ENCODE measurements at regions not wholly inside any gene's neighbourhood (a gene's known extent, or its start where the extent isn't known, plus 50 kb on each side); places are given as distances from the start of the nearest gene placed in this dataset.

GRCh38 chr5:135191084-135191826 lies 157.2 kb upstream of the PITX1 start (continued):
- TF ChIP-seq RFX5 (IDR thresholded peaks at IDR 0.05; ENCODE audit: low read depth, low read length) (no peak), MTA1 (CRISPR knock-in tag; IDR thresholded peaks at IDR 0.05; ENCODE audit: borderline replicate concordance) (peak; percentile 36; the same call in 1 of the 2 replicates), CBX2 (IDR thresholded peaks at IDR 0.05; ENCODE audit: low read depth, low read length) (no peak), CBX2 (CRISPR knock-in tag; IDR thresholded peaks at IDR 0.05; ENCODE audit: low read depth) (no peak), PAXIP1 (CRISPR knock-in tag; conservative IDR thresholded peaks at IDR 0.05) (no peak), SP4 (CRISPR knock-in tag; IDR thresholded peaks at IDR 0.05) (no peak; the same call in 1 of the 2 replicates), ZNF501 (CRISPR knock-in tag; IDR thresholded peaks at IDR 0.05) (0 out of 2 replicates have a peak, but pooled peaks have one; percentile 41), ZNF850 (CRISPR knock-in tag; conservative IDR thresholded peaks at IDR 0.05) (no peak), ZNF781 (CRISPR knock-in tag; IDR thresholded peaks at IDR 0.05; ENCODE audit: borderline replicate concordance, not compliant biosample characterization) (peak; percentile 57), FOXA3 (CRISPR knock-in tag; IDR thresholded peaks at IDR 0.05) (0 out of 2 replicates have a peak, but pooled peaks have one; percentile 44), HNRNPH1 (optimal IDR thresholded peaks at IDR 0.05; ENCODE audit: low read depth, low read length) (no peak), NR0B2 (CRISPR knock-in tag; IDR thresholded peaks at IDR 0.05) (peak; percentile 54; the same call in 1 of the 2 replicates), RFXANK (CRISPR knock-in tag; IDR thresholded peaks at IDR 0.05) (no peak), ZNF562 (CRISPR knock-in tag; IDR thresholded peaks at IDR 0.05; ENCODE audit: borderline replicate concordance) (no peak)
- TF ChIP-seq, protein P1, sequence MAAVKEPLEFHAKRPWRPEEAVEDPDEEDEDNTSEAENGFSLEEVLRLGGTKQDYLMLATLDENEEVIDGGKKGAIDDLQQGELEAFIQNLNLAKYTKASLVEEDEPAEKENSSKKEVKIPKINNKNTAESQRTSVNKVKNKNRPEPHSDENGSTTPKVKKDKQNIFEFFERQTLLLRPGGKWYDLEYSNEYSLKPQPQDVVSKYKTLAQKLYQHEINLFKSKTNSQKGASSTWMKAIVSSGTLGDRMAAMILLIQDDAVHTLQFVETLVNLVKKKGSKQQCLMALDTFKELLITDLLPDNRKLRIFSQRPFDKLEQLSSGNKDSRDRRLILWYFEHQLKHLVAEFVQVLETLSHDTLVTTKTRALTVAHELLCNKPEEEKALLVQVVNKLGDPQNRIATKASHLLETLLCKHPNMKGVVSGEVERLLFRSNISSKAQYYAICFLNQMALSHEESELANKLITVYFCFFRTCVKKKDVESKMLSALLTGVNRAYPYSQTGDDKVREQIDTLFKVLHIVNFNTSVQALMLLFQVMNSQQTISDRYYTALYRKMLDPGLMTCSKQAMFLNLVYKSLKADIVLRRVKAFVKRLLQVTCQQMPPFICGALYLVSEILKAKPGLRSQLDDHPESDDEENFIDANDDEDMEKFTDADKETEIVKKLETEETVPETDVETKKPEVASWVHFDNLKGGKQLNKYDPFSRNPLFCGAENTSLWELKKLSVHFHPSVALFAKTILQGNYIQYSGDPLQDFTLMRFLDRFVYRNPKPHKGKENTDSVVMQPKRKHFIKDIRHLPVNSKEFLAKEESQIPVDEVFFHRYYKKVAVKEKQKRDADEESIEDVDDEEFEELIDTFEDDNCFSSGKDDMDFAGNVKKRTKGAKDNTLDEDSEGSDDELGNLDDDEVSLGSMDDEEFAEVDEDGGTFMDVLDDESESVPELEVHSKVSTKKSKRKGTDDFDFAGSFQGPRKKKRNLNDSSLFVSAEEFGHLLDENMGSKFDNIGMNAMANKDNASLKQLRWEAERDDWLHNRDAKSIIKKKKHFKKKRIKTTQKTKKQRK (IDR thresholded peaks at IDR 0.05; ENCODE audit: low read length): no peak
- TF ChIP-seq, protein P2, sequence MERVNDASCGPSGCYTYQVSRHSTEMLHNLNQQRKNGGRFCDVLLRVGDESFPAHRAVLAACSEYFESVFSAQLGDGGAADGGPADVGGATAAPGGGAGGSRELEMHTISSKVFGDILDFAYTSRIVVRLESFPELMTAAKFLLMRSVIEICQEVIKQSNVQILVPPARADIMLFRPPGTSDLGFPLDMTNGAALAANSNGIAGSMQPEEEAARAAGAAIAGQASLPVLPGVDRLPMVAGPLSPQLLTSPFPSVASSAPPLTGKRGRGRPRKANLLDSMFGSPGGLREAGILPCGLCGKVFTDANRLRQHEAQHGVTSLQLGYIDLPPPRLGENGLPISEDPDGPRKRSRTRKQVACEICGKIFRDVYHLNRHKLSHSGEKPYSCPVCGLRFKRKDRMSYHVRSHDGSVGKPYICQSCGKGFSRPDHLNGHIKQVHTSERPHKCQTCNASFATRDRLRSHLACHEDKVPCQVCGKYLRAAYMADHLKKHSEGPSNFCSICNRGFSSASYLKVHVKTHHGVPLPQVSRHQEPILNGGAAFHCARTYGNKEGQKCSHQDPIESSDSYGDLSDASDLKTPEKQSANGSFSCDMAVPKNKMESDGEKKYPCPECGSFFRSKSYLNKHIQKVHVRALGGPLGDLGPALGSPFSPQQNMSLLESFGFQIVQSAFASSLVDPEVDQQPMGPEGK (CRISPR knock-in tag; IDR thresholded peaks at IDR 0.05): peak; percentile 66
- TF ChIP-seq, protein P3, sequence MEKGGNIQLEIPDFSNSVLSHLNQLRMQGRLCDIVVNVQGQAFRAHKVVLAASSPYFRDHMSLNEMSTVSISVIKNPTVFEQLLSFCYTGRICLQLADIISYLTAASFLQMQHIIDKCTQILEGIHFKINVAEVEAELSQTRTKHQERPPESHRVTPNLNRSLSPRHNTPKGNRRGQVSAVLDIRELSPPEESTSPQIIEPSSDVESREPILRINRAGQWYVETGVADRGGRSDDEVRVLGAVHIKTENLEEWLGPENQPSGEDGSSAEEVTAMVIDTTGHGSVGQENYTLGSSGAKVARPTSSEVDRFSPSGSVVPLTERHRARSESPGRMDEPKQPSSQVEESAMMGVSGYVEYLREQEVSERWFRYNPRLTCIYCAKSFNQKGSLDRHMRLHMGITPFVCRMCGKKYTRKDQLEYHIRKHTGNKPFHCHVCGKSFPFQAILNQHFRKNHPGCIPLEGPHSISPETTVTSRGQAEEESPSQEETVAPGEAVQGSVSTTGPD (CRISPR knock-in tag; IDR thresholded peaks at IDR 0.05): no peak

Measured in HepG2 (cell line).